ENCODE measurements at regions not wholly inside any gene's neighbourhood (a gene's known extent, or its start where the extent isn't known, plus 50 kb on each side); places are given as distances from the start of the nearest gene placed in this dataset.
"Not testable (repeated sequence)": the region's sequence is repeated elsewhere in the genome, so short reads cannot be mapped to it uniquely, and the experiment has no call there.

- DNase-seq (ENCODE audit: low read depth, low spot score): not testable (repeated sequence)
Measured at GRCh38 chr4:186847429-186848131, 123.9 kb upstream of the FAT1 start.

- no peak for DNase-seq (ENCODE audit: low read depth, low spot score)
Measured at GRCh38 chr4:186848437-186848836, 124.8 kb upstream of the FAT1 start.

GRCh38 chr4:186851291-186852072 lies 127.8 kb upstream of the FAT1 start:
- no peak for DNase-seq (ENCODE audit: low read depth, low spot score)

- DNase-seq (ENCODE audit: low read depth, low spot score): no peak
Measured at GRCh38 chr4:186852073-186852420, 128.4 kb upstream of the FAT1 start.

- no peak for DNase-seq (ENCODE audit: low read depth, low spot score)
Measured at GRCh38 chr4:186852964-186853391, 129.3 kb upstream of the FAT1 start.

- DNase-seq (ENCODE audit: low read depth, low spot score): no peak
Measured at GRCh38 chr4:186854256-186854655, 130.6 kb upstream of the FAT1 start.

GRCh38 chr4:186855111-186855510 lies 131.5 kb upstream of the FAT1 start:
- no peak for DNase-seq (ENCODE audit: low read depth, low spot score)

GRCh38 chr4:186857793-186858192 lies 134.1 kb upstream of the FAT1 start:
- no peak for DNase-seq (ENCODE audit: low read depth, low spot score)

GRCh38 chr4:186858355-186858754 lies 134.7 kb upstream of the FAT1 start:
- DNase-seq (ENCODE audit: low read depth, low spot score): no peak

- DNase-seq (ENCODE audit: low read depth, low spot score): no peak
Measured at GRCh38 chr4:186859420-186859819, 135.8 kb upstream of the FAT1 start.

GRCh38 chr4:186861317-186861716 lies 137.7 kb upstream of the FAT1 start:
- DNase-seq (ENCODE audit: low read depth, low spot score): no peak

- no peak for DNase-seq (ENCODE audit: low read depth, low spot score)
Measured at GRCh38 chr4:186871856-186872255, 148.2 kb upstream of the FAT1 start.

GRCh38 chr4:186873095-186873494 lies 149.4 kb upstream of the FAT1 start:
- DNase-seq (ENCODE audit: low read depth, low spot score): not testable (repeated sequence)

- no peak for DNase-seq (ENCODE audit: low read depth, low spot score)
Measured at GRCh38 chr4:186875476-186875875, 151.8 kb upstream of the FAT1 start.

GRCh38 chr4:186876961-186877626 lies 153.4 kb upstream of the FAT1 start:
- DNase-seq (ENCODE audit: low read depth, low spot score): no peak

- DNase-seq (ENCODE audit: low read depth, low spot score): no peak
Measured at GRCh38 chr4:186878203-186878776, 154.6 kb upstream of the FAT1 start.

- no peak for DNase-seq (ENCODE audit: low read depth, low spot score)
Measured at GRCh38 chr4:186881521-186882220, 158.0 kb upstream of the FAT1 start.

GRCh38 chr4:186882293-186882692 lies 158.6 kb upstream of the FAT1 start:
- no peak for DNase-seq (ENCODE audit: low read depth, low spot score)

GRCh38 chr4:186885289-186885688 lies 161.6 kb upstream of the FAT1 start:
- DNase-seq (ENCODE audit: low read depth, low spot score): no peak

GRCh38 chr4:186886759-186887158 lies 163.1 kb upstream of the FAT1 start:
- no peak for DNase-seq (ENCODE audit: low read depth, low spot score)

- DNase-seq (ENCODE audit: low read depth, low spot score): no peak
Measured at GRCh38 chr4:186887291-186887700, 163.6 kb upstream of the FAT1 start.

GRCh38 chr4:186887752-186888151 lies 164.1 kb upstream of the FAT1 start:
- no peak for DNase-seq (ENCODE audit: low read depth, low spot score)
